Stimulated activated CD4-positive, alpha-beta T cell treated with anti-CD3 and anti-CD28 coated beads, Interleukin-2, amount 100 ng/mL, for 24 hours (primary cell): ENCODE measurements at regions not wholly inside any gene's neighbourhood (a gene's known extent, or its start where the extent isn't known, plus 50 kb on each side); places are given as distances from the start of the nearest gene placed in this dataset.
"Not testable (repeated sequence)": the region's sequence is repeated elsewhere in the genome, so short reads cannot be mapped to it uniquely, and the experiment has no call there.

ENCODE experiments used
- DNase-seq, 2 donors: peaks; one replicate each; pipeline ENCODE4 v3.0.0-alpha.2; 2020

DNA sequence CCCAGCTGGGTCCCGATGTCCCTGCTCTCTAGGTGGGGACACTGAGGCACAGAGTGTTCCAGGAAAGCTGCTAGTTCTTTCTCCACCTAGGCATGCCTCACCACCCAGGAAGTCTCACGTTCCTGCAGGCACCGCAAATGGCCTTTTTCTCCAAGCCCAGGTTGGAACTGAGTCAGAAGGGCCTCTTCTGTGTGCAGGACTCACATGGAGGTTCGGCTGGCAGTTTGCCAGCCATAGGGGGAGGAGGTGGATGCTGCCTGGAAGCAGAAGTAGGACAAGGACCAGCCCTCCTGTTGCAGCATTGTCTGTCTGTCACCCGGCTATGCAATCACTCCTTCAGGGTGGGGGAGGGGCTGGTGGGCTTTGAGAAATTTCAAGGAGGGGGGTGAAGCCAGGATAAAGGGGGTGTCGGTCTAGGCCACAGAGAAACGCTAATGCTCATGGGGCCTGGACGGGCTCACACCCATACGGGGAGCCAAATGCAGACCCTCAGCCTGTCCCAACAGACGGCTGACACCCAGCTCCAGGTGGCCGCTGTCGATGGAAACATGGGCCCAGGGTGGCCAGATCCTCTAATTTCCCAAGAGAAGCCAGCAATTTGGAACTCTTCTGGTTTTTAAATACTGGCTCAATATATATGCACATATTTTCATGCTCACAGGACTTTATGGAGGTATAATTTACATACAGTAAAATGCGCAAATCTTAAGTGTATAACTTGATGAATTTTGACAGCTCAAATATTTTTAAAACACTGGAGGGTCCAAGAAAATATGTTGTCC is 120.5 kb downstream of the PHETA1 start:
- no peak for DNase-seq

DNA sequence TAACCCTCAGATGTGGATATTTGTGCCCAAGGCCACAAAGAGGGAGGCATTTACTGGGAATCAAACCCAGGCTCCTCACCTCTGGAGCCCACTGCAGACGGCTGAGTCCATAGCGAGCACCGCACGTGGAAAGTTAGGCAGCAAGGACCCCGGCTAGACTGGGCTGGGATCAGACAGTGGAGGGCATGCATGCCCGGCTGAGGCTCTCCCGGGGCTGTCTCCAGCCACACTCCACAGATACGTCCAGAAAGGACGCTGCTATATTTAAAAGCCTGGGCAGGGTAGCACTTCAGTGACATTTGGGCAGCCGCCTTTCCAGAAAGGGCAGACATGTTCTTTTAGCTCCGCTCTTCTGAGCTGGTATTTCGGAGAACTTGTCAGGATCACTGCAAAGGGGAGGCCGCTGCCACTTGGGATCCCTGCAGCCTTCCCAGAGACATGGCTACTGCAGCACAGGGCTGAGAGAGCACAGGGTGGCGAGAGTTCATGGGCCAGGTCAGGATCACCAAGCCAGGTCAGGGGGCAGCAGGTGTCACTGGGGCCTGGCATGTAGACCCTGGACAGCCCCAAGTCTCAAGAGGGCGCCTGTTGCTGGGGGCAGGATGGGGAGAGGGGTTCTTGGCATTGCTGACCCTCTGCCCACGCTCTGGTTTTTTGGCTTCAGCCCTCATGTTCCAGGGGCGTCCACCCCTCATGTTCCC is 121.7 kb downstream of the PHETA1 start:
- DNase-seq = no peak

DNA sequence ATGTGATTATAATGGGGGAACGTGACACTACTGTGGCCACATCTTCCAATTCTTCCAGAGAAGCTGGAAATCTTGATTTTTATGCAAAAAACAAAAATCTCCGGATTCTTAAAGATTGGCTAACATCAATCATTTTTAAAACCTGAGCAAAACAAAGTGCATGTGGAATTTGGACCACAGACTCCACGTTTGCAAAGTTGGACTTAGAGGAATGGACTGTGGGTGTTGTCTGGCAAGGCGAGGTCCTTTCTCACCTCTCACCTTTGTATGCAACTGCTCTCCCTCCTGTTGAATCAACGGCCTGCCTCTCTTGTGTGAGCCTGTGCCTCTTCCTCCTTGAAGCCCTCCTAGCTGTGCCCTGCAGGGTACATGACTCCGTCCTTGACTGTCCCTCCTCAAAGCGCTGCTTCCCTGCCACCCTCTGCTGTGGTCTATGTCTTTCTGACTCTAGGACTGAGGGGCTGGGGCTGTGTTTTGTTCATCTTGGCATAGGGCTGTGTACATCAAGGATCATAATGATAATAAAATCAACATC is 122.4 kb downstream of the PHETA1 start:
- DNase-seq = no peak

DNA sequence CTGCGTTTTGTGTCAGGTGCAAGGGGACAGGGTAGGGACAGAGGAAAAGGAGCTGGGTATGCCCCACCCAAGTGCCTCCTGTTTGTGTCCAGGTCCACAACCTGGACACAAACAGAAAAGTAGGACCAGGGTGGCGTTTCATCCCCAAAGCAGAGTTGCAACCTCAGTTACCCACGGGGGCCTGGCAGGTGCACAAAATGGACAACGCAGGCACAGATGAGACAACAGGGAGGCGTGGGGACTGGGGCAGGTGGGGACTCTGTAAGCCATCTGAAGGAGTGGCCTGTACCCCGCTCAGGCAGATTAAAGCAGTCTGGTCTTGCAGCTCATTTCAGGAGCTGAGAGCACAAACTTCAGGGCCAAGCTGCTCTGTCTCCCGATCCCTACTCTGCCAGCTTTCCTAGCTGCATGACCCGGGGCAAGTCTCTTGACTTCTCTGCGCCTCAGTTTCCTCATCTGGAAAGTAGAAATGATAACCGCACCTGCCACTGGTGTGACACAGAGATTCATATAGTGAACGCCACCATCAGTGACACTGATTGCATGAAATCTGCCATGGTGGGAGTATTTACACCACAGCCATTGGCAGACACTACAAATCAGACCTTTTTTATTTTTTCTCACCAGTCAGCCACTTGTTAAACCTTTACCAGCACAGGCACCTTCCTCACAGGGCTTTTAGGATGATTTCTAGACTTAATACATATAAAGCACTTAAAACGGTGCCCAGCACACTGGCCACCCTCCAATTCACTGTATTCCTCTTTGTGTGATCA is 123.0 kb downstream of the PHETA1 start:
- no peak for DNase-seq

DNA sequence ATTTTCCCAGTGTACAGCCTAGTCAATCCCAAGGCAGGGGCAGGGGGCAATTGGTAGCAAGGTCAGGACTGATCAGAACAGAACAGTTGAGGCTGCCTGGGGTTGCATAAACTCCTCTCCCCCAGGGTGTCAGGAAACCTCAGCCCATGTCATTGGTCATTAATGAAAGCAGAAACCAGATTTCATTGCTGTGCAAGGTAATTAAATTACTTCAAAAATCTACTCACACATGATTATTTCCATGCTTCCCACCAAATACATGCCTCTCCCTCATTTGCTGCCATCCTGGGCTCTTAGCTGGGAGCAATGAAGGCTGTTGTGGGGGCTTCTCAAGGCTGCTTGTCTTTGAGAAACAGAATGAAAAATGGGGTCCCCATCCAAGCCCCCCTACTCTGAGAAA is 124.2 kb downstream of the PHETA1 start:
- no peak for DNase-seq

DNA sequence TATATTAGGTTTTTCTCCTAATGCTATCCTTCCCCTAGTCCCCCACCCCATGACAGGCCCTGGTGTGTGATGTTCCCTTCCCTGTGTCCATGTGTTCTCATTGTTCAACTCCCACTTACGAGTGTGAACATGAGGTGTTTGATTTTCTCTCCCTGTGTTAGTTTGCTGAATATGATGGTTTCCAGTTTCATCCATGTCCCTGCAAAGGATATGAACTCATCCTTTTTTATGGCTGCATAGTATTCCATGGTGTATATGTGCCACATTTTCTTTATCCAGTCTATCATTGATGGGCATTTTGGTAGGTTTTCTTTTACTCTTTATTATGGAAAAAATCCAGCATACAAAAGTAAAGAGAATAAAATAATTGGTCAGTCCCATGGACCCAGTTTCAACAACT is 126.1 kb downstream of the PHETA1 start:
- not testable (repeated sequence) for DNase-seq

DNA sequence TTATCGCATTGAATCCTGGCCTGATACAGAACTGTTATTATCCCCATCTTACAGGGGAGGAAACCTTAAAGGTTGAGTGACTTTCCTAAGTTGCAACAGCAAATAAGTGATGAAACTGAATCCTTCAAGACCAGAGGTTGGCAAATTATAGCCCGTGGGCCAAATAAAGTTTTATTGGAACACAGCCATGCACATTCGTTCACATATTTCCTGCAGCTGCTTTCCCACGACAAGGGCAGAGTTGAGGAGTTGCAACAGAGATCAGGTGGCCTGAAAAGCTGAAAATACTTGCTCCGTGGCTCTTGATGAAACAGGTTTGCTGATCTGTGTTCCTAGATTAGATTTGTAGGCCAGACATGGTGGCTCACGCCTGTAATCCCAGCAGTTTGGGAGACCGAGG is 126.7 kb downstream of the PHETA1 start:
- DNase-seq = no peak

DNA sequence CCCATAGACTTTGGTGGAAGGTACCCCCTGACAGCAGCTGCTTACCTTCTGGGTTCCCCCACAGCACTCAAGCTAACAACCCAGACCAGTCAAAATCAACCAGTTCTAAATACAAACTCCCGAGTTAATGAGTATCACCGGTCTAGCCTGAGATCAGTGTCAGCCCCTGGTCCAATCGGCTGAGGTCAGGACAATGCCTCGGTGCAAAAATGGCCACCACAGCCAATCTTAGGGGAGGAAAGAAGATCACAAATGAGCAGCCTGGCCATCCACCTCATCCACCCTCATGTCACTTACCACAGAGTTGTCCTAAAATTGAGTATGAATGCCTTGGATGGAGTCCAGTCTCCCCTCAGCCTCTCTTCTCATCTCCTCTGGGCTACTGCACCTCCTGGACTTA is 128.5 kb downstream of the PHETA1 start:
- DNase-seq = no peak

DNA sequence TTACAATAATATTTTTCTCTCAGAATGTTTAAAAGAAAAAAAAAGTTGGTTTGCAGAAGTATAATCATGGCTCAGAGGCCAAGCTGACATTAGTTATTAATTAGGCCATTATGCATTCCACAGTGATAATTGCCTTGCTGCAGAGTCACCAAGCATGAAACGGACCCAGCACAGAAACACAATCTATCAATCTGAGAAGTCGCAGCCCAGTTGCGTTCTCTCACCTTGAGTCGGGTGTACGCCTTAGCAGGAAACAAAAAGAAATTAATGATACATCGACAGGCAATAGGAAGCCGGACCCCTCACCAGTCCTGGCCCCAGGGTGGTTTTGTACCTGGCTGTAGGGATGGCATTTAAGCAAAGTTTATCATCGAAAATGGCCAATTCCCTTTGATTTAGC is 129.7 kb downstream of the PHETA1 start:
- DNase-seq = no peak

DNA sequence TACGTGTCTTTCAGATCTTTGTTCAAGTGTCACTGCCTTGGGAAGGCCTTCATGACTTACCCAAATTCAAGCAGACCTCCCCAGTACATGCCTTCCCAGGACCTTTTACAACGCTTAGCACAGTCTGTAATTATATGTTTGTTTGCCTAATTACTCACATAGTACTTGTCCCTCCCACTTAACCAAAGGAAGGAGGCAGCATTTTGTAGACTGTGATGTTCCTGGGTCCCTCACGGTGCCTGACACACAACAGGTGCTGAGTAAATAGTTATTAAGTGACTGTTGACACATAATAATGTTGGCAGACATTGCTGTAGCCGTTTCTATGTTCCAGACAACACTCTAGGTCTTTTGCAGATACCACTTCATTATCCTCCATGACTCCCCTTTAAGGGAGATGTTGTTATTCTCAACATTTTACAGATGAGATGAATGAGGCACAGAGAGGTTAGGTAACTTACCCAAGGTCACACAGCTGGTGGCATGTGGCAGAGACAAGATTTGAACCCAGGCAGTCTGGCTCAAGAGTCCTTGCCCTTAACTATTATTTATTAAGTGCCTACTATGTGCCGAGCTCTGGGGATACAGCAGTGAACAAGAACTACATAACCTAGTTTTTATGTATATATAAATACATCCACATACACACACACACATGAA is 130.7 kb downstream of the PHETA1 start:
- DNase-seq = no peak

DNA sequence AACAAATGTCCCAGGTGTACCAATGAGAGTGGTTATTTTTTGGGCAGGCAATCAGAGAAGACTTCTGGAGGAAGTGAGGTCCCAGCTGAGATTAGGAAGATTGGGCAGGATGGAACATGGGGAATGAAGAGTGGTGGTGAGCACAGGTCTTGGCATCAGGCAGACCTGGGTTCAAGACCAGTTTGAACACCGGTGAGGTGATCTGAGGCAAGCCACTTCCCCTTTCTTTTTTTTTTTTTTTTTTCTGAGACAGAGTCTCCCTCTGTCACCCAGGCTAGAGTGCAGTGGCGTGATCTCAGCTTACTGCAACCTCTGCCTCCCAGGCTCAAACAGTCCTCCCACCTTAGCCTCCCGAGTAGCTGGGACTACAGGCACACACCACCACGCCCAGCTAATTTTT is 134.4 kb downstream of the PHETA1 start:
- not testable (repeated sequence) for DNase-seq

DNA sequence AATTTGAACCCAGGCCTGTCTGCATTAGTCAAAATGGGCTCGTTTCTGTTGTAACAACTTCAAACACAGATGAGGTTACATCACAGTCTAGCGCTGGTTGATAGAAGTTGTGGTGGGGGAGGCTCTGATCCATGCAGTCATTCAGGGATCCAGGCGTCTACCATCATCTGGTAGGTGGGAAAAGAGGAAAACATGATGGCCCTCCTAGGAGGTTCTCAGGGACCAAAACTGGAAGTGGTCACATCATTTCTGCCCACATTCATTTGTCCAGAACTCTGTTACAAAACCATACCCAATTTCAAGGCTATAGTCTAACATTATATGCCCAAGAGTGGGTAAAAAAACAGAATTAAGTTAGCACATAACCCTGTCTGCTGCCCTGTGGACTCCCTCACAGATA is 135.1 kb downstream of the PHETA1 start:
- DNase-seq = no peak

DNA sequence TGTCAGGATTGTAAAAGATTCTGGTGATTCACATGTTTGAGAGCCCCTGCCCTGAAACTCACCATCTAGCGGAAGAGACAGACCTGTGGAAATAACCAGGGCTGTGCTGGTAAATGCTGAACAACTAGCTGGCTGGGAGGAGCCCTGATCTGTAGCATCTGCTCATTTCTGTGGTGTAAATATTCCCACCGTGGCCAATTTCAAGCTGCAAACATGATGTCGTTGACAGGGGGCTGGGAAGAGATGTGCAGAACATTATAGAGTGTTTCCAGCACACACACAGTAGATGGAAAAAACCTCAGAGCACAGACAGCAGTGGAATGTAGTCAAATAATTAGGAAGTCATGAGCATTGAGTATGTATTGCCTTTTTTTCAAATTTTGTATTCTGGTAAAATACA is 138.2 kb downstream of the PHETA1 start:
- no peak for DNase-seq

DNA sequence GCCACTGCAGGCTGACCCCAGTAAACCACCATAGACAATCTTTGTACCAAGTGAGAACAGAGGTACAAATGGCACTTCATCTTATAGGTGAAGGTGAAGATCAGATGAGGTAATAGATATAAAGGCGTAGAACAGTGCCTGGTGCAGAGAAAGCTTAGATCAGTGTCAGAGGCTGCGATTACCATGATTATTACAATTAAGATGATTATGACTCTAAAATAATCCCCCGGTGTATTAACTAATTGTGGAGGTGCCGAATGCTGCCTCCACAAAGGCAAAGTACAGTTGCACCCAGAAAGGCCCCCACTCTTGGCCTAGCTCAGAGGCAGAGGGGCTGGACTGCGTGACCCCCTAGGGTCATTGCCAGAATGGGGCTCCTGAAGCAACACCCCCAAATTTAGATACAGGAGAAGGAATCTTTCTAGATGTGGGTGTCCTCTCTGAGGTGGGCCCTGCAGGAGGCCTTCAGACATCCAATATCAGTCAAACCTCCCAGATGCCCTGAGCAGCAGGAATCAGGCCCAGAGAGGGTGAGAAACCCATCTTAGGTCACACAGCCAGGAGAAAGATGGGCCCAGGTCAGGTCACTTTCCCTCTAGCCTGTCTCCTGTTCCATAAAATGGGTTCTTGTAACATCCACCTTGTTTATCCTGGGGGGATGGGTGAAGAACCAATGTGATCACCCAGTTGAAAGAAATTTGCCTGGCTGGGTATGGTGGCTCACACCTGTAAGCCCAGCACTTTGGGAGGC is 139.8 kb downstream of the PHETA1 start:
- no peak for DNase-seq

DNA sequence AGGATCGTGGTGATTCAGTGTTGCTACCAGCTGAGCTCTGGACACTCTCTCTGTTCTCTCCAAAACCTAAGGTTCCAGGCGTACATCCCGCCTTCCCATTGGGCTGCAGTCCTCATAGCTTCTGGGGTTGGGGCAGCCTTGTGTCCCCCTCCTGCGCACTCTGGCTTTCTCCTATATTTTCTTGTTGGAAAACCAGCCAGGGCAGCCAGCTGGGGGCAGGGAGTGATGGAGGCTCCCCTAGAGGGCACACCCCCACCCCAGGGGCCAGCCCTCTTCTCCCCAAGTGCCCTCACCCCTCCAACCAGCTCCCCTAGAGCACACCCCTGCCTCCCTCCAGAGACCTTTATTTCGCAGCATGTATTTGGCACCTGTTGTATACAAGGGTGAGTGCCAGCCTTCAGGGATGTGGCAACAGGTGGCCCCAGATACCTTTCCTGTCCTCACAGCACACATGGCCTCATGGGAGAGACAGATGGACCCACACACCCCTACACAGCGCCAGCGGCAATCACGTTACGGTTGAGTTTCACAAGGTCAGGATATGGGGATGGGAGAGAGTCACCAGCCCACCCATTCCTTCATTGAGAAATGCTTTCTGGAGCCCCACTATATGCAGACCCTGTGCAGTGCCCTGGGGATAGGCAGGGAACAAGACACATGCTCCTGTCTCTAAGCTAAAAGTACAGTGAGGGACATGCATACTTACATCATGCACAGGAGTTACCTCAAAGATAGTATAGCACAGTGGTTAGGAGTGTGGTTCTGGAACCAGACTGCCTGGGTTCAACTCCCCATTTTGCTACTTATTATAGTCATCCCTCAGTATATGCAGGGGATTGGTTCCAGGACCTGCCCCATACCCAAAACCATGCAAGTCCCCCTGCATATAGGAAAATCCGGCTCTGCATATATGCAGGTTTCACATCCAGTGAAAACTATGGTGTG is 141.1 kb downstream of the PHETA1 start:
- no peak for DNase-seq

DNA sequence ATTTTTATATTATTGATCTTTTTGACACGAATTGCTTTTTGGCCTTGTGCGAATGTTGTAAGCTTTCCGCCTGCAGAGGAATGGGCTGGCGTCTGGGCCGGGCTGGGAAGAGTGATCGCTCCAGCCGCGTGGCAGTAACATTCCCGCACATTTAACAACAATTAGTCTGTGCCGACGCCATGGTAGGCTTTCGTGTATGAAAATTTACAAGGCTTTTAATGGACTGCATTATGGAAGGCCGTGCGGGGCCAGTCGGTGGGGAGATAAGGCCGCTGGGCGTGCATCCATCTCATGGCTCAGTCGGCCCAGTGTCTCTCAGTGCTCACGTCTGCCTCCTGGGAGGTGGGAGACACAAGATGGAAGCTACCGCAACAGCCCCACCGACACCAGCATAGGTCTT is 142.2 kb downstream of the PHETA1 start:
- DNase-seq = no peak

DNA sequence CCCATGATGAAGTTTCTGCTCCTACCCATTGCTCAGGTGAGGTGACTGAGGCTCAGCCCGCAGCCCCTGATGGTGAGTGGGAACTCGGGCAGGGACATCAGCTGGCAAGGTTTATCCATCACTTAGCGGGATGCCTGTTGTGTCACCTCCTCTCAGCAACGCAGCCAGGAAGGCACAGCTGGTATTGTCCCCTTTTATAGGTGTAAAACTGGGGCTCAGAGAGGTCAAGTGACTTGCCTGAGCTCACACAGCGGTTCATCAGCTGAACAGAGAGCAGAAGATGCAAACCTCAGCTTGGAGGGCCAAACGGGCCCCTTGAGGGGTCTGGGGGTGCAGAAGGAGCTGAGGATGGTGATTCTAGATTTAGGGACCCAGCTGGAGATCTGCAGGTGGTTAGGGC is 143.6 kb downstream of the PHETA1 start:
- DNase-seq = no peak

DNA sequence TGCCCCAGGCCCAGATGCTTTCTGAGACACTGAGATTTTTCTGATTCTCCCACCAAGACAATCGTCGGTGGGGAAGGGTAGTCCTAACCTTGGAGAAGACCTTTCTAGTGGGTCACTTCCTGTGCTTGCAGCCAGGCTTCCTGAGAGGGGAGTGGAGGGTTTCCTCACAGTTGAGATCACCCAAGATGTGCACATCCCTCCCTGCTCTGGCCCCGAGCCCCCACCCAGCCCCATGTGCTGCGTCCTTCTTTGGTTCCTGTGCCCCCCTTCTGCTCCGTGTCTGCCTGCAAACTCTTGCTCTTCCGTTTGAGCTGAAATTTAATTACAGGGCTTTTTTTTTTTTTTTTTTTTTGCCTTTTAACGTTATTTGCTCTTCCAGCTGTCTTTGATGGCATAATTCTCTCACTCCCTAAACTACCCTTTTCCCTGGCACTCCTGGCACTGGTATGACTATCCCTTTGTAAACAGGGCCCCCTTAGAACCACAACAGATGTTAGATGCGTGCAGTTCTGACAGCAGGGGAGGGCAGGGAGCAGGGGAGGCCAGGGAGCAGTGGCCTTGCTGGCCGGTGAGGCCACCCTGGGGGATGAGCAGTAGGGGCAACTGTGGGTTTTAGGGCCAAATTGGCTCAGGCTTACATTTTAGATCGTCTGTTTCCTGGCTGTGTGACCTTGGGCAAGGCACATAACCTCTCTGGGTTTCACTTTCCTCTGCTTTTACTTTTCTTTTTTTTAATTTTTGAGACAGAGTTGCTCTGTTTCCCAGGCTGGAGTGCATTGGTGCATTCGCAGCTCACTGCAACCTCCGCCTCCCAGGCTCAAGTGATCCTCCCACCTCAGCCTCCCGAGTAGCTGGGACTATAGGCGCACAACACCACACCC is 144.5 kb downstream of the PHETA1 start:
- no peak for DNase-seq

DNA sequence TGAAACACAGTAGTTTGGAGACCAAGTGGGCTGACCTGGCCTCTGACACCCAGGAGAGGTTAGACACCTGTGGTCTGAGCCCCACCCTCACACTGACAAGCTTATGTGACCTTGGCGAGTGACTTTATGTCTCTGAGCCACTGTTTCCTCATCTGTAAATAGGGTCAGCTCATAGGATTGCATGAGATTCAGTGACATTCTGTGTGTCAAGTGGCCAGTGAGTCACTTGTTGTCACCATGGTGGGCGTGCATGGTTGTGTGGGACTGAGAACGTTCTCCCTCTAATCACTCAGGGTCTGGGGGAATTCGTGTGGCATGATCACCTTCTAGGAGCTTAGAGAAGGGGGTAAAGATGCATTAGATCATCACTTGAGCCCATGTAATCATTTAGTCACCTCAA is 146.4 kb downstream of the PHETA1 start:
- DNase-seq = no peak

DNA sequence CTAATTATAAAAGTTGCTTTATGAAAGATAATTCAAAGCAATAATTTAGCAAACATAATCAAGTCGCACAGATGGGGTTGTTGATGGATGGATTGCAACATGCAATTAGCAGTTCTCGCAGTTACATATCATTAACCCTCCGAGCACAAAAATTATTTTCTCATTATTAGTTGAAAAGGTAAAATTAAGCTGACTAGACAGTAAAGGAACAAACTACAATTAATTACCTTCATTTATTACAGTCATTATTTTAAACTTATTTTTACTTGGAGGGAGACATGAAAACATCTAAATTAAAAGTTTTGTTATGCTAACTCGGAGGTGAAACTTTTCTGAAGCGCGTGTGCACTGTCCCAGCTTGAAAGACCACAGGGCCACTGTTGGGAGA is 146.9 kb downstream of the PHETA1 start:
- DNase-seq = no peak
